PFSK-1 (cell line): ENCODE measurements at regions not wholly inside any gene's neighbourhood (a gene's known extent, or its start where the extent isn't known, plus 50 kb on each side); places are given as distances from the start of the nearest gene placed in this dataset.

Source experiments
- FOXP2 ChIP-seq: optimal IDR thresholded peaks from 2 replicates; pipeline ENCODE3; 2011; ENCODE audit warnings: borderline replicate concordance, control low read depth, inconsistent platforms; ENCODE audit not compliant: insufficient read depth; ENCODE audit errors: extremely low read length, extremely low read depth
- POLR2AphosphoS5 ChIP-seq: IDR thresholded peaks from 2 replicates; pipeline ENCODE4 v1.6.1; 2012; ENCODE audit warnings: low read depth, mild to moderate bottlenecking, control low read depth, low read length, moderate library complexity
- REST ChIP-seq, 2 experiments: IDR thresholded peaks; 2 replicates each; pipeline versions ENCODE4 v1.6.1 to v1.8.0; 2011 to 2012; ENCODE audit warnings: low read depth in 2 of 2, low read length in 2 of 2, control low read depth in 1 of 2, inconsistent platforms in 1 of 2, mild to moderate bottlenecking in 1 of 2, moderate library complexity in 1 of 2; ENCODE audit not compliant: insufficient read depth in 1 of 2
- SIN3A ChIP-seq: IDR thresholded peaks from 2 replicates; pipeline ENCODE4 v1.6.1; 2012; ENCODE audit warnings: mild to moderate bottlenecking, low read length, moderate library complexity, borderline replicate concordance; ENCODE audit not compliant: insufficient read depth
- TAF1 ChIP-seq: IDR thresholded peaks from 2 replicates; pipeline ENCODE4 v1.6.1; 2012; ENCODE audit warnings: low read length, control low read depth, borderline replicate concordance; ENCODE audit not compliant: insufficient read depth

DNA sequence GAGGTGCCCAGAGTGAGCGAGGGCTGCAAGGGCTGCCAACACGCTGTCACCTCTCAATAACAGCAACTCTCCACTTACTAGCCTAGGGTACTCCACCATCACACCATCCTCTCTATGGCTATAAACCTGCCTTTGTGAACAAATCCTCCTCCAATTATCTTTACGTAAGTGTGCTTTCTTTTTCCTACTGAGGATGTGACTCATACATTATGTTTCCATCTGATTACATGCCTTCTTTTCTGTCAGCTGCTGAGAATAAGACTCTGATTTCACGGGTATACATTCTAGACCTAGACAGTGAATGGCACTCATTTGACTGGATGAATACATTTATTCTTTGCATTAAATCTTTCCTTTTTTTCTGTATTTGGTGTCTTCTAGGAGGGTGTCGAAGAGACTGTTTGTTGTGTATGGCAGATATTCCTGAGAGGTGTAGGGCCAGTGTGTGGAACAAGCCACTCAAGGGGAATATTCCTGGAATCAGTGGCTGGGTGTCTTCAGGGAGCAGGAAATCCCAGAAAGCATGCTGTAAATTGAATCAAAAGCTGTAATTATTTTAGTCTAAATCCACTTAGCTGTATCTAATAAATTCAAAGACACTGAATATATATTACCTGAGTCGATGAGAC is 327.3 kb upstream of the TMTC1 start:
- no peak for TF ChIP-seq FOXP2
- TF ChIP-seq TAF1: no peak
- TF ChIP-seq POLR2AphosphoS5: no peak
- no peak for TF ChIP-seq REST (IDR thresholded peaks at IDR 0.05; ENCODE audit: insufficient read depth in 1 of 2, low read depth in 2 of 2, low read length in 2 of 2)
- TF ChIP-seq SIN3A: no peak

DNA sequence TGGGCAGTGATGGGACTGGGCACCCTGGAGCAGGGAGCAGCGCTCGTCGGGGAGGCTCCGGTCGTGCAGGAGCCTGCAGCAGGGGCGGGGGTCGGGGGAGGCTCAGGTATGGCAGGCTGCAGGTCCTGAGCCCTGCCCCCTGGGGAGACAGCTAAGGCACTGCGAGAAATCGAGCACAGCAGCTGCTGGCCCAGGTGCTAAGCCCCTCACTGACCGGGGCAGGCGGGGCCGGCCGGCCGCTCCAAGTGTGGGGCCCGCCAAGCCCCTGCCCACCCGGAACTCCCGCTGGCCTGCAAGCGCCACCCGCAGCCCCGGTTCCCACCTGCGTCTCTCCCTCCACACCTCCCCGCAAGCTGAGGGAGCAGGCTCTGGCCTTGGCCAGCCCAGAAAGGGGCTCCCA is 326.8 kb upstream of the TMTC1 start:
- TF ChIP-seq TAF1 (no peak), FOXP2 (no peak), POLR2AphosphoS5 (no peak), SIN3A (no peak), REST (IDR thresholded peaks at IDR 0.05; ENCODE audit: insufficient read depth in 1 of 2, low read depth in 2 of 2, low read length in 2 of 2) (no peak)

DNA sequence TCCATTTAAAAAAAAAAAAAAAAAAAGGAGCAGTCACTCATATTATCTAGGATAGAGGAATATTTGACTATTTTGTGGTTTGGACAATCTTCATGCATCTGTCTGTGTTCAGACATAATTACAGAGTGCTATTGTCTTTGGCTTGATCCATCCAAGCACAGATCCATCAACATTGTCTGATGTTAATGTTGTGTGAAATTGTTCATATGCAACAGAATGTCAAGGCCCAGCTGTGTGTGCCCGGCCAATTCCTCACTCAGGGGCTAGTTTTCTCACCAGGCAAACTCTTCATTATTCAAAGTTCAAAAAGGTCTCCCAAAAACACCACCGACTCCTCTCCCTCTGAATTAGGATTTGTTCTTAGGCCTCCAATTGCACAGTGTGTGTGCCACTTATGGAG is 324.9 kb upstream of the TMTC1 start:
- no peak for TF ChIP-seq TAF1
- TF ChIP-seq SIN3A: no peak
- TF ChIP-seq FOXP2: no peak
- TF ChIP-seq POLR2AphosphoS5: no peak
- TF ChIP-seq REST (IDR thresholded peaks at IDR 0.05; ENCODE audit: insufficient read depth in 1 of 2, low read depth in 2 of 2, low read length in 2 of 2): no peak

- TF ChIP-seq FOXP2 (no peak), REST (IDR thresholded peaks at IDR 0.05; ENCODE audit: insufficient read depth in 1 of 2, low read depth in 2 of 2, low read length in 2 of 2) (no peak), TAF1 (no peak), POLR2AphosphoS5 (no peak), SIN3A (no peak)
These were observed 322.6 kb upstream of the TMTC1 start for GRCh38 chr12:30106204-30106965.

DNA sequence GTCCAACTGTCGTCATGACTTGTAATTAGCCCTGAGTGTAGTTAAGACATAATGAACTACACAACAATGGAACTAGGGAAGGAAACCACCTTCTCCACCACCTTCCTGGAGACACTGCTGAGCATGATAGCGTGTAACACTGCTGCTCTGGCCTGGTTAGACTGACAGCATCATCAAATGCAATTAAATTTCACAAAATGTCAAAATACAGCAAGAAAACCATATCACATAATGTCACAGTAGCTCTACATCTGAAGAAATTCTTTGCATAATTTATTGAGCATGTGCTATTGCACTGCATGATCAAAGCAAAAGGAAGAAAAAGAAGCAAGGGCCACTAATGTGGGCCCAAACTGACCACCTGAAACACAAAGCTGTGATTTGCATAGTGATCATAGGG is 321.8 kb upstream of the TMTC1 start:
- TF ChIP-seq TAF1 (no peak), POLR2AphosphoS5 (no peak), FOXP2 (no peak)
